ENCODE measurements at regions not wholly inside any gene's neighbourhood (a gene's known extent, or its start where the extent isn't known, plus 50 kb on each side); places are given as distances from the start of the nearest gene placed in this dataset.

- no peak for DNase-seq (ENCODE audit: low spot score)
- WGBS, result 97% methylated on average over 4 of the region's 4 CpGs
- H3K4me3 ChIP-seq (ENCODE audit: low read depth in 1 of 3, low read length in 3 of 3), result no peak overlapping the region
- no peaks in the 10 kb centered on the region for H3K27me3 ChIP-seq (ENCODE audit: control insufficient read depth in 4 of 4, insufficient read depth in 4 of 4, low read length in 3 of 4)
- H3K27ac ChIP-seq (ENCODE audit: low read depth in 1 of 2, low read length in 2 of 2), result no peak overlapping the region
- H3K9me3 ChIP-seq (ENCODE audit: control insufficient read depth in 4 of 4, low read length in 3 of 4), result no peaks in the 10 kb centered on the region
- H3K9ac ChIP-seq (ENCODE audit: low read depth in 1 of 2, low read length in 2 of 2), result no peak overlapping the region
- TF ChIP-seq YY1 (IDR thresholded peaks at IDR 0.05) (no peak), CTCF (IDR thresholded peaks at IDR 0.05; ENCODE audit: low read depth, low read length, missing input control) (no peak), RXRA (IDR thresholded peaks at IDR 0.05) (no peak), FOXA1 (IDR thresholded peaks at IDR 0.05) (no peak)
- peaks cover 14 to 41% (median 28%) of the 10 kb centered on the region in 4 donors for H3K4me1 ChIP-seq (ENCODE audit: control insufficient read depth in 4 of 4, insufficient read depth in 4 of 4, low read length in 3 of 4)
- peaks cover 0 to 22% (median 9%) of the 10 kb centered on the region in 4 donors for H3K36me3 ChIP-seq (ENCODE audit: control insufficient read depth in 4 of 4, insufficient read depth in 3 of 4, low read depth in 1 of 4, low read length in 3 of 4)
Measured at GRCh38 chr14:95446470-95446869, 70.0 kb downstream of the SYNE3 start.

GRCh38 chr14:95445676-95446075 is 70.8 kb downstream of the SYNE3 start:
- no peak overlapping the region for H3K4me3 ChIP-seq (ENCODE audit: low read depth in 1 of 3, low read length in 3 of 3)
- WGBS, result 85% methylated on average over 6 of the region's 6 CpGs
- no peak for TF ChIP-seq EGR1 (IDR thresholded peaks at IDR 0.05; ENCODE audit: low read depth in 2 of 2)
- TF ChIP-seq SP1 (IDR thresholded peaks at IDR 0.05), result no peak
- TF ChIP-seq TAF1 (conservative IDR thresholded peaks at IDR 0.05), result no peak
- TF ChIP-seq ZBTB33 (IDR thresholded peaks at IDR 0.05), result no peak
- no peak for TF ChIP-seq HNF4G (IDR thresholded peaks at IDR 0.05)
- TF ChIP-seq JUND (IDR thresholded peaks at IDR 0.05), result no peak
- no peak for TF ChIP-seq YY1 (IDR thresholded peaks at IDR 0.05)
- TF ChIP-seq ATF3 (IDR thresholded peaks at IDR 0.05), result no peak
- TF ChIP-seq FOXA1 (IDR thresholded peaks at IDR 0.05), result no peak
- TF ChIP-seq RXRA (IDR thresholded peaks at IDR 0.05), result no peak
- no peak for TF ChIP-seq HNF4A (conservative IDR thresholded peaks at IDR 0.05)
- TF ChIP-seq CTCF (IDR thresholded peaks at IDR 0.05; ENCODE audit: low read depth, low read length, missing input control), result no peak
- TF ChIP-seq MAX (IDR thresholded peaks at IDR 0.05), result no peak
- no peak for TF ChIP-seq FOXA2 (IDR thresholded peaks at IDR 0.05)
- TF ChIP-seq GABPA (IDR thresholded peaks at IDR 0.05 in 1 of 2, conservative IDR thresholded peaks at IDR 0.05 in 1 of 2), result no peak
- TF ChIP-seq RAD21 (IDR thresholded peaks at IDR 0.05), result no peak
- no peaks in the 10 kb centered on the region for H3K27me3 ChIP-seq (ENCODE audit: control insufficient read depth in 4 of 4, insufficient read depth in 4 of 4, low read length in 3 of 4)
- DNase-seq (ENCODE audit: low spot score), result no peak
- no peak overlapping the region for H3K9ac ChIP-seq (ENCODE audit: low read depth in 1 of 2, low read length in 2 of 2)
- peaks cover 0 to 18% (median 9%) of the 10 kb centered on the region in 4 donors for H3K36me3 ChIP-seq (ENCODE audit: control insufficient read depth in 4 of 4, insufficient read depth in 3 of 4, low read depth in 1 of 4, low read length in 3 of 4)
- H3K4me1 ChIP-seq (ENCODE audit: control insufficient read depth in 4 of 4, insufficient read depth in 4 of 4, low read length in 3 of 4), result peaks cover 14 to 46% (median 28%) of the 10 kb centered on the region in 4 donors
- no peak overlapping the region for H3K27ac ChIP-seq (ENCODE audit: low read depth in 1 of 2, low read length in 2 of 2)
- no peaks in the 10 kb centered on the region for H3K9me3 ChIP-seq (ENCODE audit: control insufficient read depth in 4 of 4, low read length in 3 of 4)

All from liver (tissue), 8 donors.